GM12864 (cell line): ENCODE measurements at regions not wholly inside any gene's neighbourhood (a gene's known extent, or its start where the extent isn't known, plus 50 kb on each side); places are given as distances from the start of the nearest gene placed in this dataset.

Experiments
- DNase-seq: peaks from one replicate; pipeline ENCODE4 v3.0.0-alpha.2; 2011; ENCODE audit warnings: low read depth
- H3K4me3 ChIP-seq: 2 replicates; pipeline ENCODE4 v1.5.1; 2011; ENCODE audit warnings: mild to moderate bottlenecking, low read depth, low read length, control low read depth
- TF ChIP-seq, protein P1 (sequence below): IDR thresholded peaks from 2 replicates; pipeline ENCODE4 v1.5.1; 2011; ENCODE audit warnings: low read depth, mild to moderate bottlenecking, moderate library complexity, low read length, control low read depth, inconsistent platforms; ENCODE audit errors: missing control alignments

- no peak for DNase-seq
- H3K4me3 ChIP-seq: no peak overlapping the region
- TF ChIP-seq, protein P1, sequence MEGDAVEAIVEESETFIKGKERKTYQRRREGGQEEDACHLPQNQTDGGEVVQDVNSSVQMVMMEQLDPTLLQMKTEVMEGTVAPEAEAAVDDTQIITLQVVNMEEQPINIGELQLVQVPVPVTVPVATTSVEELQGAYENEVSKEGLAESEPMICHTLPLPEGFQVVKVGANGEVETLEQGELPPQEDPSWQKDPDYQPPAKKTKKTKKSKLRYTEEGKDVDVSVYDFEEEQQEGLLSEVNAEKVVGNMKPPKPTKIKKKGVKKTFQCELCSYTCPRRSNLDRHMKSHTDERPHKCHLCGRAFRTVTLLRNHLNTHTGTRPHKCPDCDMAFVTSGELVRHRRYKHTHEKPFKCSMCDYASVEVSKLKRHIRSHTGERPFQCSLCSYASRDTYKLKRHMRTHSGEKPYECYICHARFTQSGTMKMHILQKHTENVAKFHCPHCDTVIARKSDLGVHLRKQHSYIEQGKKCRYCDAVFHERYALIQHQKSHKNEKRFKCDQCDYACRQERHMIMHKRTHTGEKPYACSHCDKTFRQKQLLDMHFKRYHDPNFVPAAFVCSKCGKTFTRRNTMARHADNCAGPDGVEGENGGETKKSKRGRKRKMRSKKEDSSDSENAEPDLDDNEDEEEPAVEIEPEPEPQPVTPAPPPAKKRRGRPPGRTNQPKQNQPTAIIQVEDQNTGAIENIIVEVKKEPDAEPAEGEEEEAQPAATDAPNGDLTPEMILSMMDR: no peak
Measured at GRCh38 chr5:2442496-2443354, 308.8 kb downstream of the IRX2 start.

GRCh38 chr5:2441495-2442180 is 309.8 kb downstream of the IRX2 start:
- H3K4me3 ChIP-seq: no peak overlapping the region
- DNase-seq: no peak
- TF ChIP-seq, protein P1: no peak

GRCh38 chr5:2439608-2440007 is 311.9 kb downstream of the IRX2 start:
- no peak overlapping the region for H3K4me3 ChIP-seq
- TF ChIP-seq, protein P1: no peak
- DNase-seq: no peak

DNA sequence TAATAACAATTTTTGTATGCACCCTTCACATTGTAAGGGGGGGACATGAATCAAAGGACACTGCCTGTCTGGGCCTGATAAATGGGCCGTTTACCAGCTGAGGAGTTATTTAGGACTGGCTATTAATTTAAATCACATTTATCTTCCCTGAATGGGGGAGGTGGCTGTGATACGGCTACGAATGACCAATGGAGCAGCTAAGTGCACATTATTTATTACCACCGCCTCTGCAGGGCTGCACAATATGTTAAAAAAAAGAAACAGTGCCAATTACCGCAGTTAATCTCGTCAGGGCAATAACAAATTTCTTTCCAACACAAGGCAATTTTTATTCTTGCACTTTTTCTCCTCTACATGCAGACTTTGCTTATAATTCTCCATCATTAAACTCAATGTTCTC is 318.4 kb downstream of the IRX2 start:
- DNase-seq: no peak
- TF ChIP-seq, protein P1: no peak
- no peak overlapping the region for H3K4me3 ChIP-seq

- no peak overlapping the region for H3K4me3 ChIP-seq
- TF ChIP-seq, protein P1: no peak
- DNase-seq: no peak
Measured at GRCh38 chr5:2432076-2432920, 319.2 kb downstream of the IRX2 start.

DNA sequence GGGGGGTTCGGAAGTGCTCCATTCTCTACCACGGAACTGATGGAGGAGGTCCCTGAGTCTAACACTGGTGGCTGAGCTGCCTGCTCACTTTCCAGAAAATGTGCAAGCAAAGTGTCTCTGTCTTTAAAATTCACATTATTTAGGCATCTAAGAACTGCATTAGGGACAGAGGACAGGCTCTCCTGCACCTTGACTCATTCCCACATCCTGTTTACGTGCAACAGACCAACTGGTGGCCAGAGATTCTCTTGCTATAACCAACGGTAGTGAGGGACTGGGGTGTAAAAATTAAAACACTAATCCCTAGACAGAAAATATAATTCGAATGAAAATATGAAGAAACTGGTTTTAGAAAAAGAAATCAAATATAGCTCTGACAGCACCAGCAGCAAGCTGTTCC is 320.9 kb downstream of the IRX2 start:
- DNase-seq: no peak
- TF ChIP-seq, protein P1: no peak
- no peak overlapping the region for H3K4me3 ChIP-seq
